ENCODE measurements at regions not wholly inside any gene's neighbourhood (a gene's known extent, or its start where the extent isn't known, plus 50 kb on each side); places are given as distances from the start of the nearest gene placed in this dataset.

GRCh38 chr12:75921622-75922289 is 109.8 kb downstream of the PHLDA1 start:
- TF ChIP-seq CTCF (IDR thresholded peaks at IDR 0.05) (no peak), EZH2 (IDR thresholded peaks at IDR 0.05) (no peak)
